Bronchial epithelial cell (primary cell): ENCODE measurements at regions not wholly inside any gene's neighbourhood (a gene's known extent, or its start where the extent isn't known, plus 50 kb on each side); places are given as distances from the start of the nearest gene placed in this dataset.

ENCODE experiments used
- DNase-seq: peaks from one replicate; pipeline ENCODE4 v3.0.0-alpha.2; 2010; ENCODE audit warnings: low read depth
- FAIRE-seq: peaks from 2 replicates; lab custom pipeline; 2011; peaks lifted over from hg19 to GRCh38; lab: Jason Lieb, UNC
- H3K27me3 ChIP-seq: 2 replicates; pipeline ENCODE4 v1.5.1; 2011; ENCODE audit warnings: low read length; ENCODE audit not compliant: control insufficient read depth, insufficient read depth
- H3K36me3 ChIP-seq: 2 replicates; pipeline ENCODE4 v1.5.1; 2011; ENCODE audit warnings: low read length; ENCODE audit not compliant: control insufficient read depth, insufficient read depth
- H3K4me3 ChIP-seq: 2 replicates; pipeline ENCODE4 v1.5.1; 2011; ENCODE audit warnings: mild to moderate bottlenecking, low read depth, low read length, control low read depth
- CTCF ChIP-seq: IDR thresholded peaks from 2 replicates; pipeline ENCODE4 v1.5.1; 2011; ENCODE audit warnings: mild to moderate bottlenecking, moderate library complexity, low read length, control low read depth, inconsistent platforms; ENCODE audit not compliant: insufficient read depth, severe bottlenecking

- TF ChIP-seq CTCF: no peak
- no peaks in the 10 kb centered on the region for H3K36me3 ChIP-seq
- H3K27me3 ChIP-seq: no peaks in the 10 kb centered on the region
- DNase-seq (no peak), FAIRE-seq (no peak)
- H3K4me3 ChIP-seq: no peak overlapping the region
Measured at GRCh38 chrX:44698357-44698756, 145.5 kb upstream of the DUSP21 start.

DNA sequence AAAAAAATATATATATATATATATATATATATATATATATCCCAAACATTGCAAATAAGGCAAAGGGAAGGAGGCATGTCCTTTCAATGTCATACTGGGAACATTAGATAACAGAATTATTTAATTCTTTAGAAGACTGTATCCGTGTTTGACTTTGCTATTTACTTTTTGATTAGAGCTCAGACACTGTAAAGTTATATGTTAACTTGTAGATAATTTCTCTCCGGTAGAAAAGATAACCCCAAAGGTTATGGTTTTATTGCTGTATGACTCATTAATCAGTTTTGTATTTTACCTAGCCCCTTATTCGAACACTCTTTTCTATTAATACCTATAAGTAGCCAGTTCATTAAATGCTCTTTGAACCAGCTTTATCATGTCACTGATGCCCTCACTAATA, 150.6 kb upstream of the DUSP21 start:
- Histone ChIP-seq H3K36me3 (no peaks in the 10 kb centered on the region), H3K27me3 (no peaks in the 10 kb centered on the region), H3K4me3 (no peak overlapping the region)
- no peak for TF ChIP-seq CTCF
- FAIRE-seq (no peak), DNase-seq (no peak)

DNA sequence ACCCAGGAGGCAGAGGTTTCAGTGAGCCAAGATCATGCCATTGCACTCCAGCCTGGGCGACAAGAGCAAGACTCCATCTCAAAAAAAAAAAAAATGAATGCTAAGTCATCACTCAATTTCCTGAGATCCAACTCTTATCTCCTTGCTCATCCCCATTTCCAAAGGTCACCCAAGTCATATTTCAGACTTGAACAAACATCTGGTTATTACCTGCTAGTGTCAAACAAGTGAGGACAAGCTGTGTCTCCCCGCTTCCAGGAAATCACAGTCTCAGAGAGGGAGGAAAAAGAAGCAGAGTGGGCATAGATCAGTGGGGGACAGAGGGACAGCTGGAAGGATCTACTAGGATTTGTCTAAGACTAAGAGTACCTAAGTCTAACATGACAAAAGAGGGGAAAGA, 147.5 kb upstream of the FUNDC1 start:
- FAIRE-seq (no peak), DNase-seq (no peak)
- H3K27me3 ChIP-seq: no peaks in the 10 kb centered on the region
- no peak overlapping the region for H3K4me3 ChIP-seq
- no peaks in the 10 kb centered on the region for H3K36me3 ChIP-seq
- no peak for TF ChIP-seq CTCF

- DNase-seq: peak; percentile 96
- no peak overlapping the region for H3K4me3 ChIP-seq
- no peaks in the 10 kb centered on the region for H3K27me3 ChIP-seq
- FAIRE-seq: peak; percentile 96
- no peaks in the 10 kb centered on the region for H3K36me3 ChIP-seq
- TF ChIP-seq CTCF: no peak
Measured at GRCh38 chrX:44675362-44676024, 132.8 kb upstream of the FUNDC1 start.

DNA sequence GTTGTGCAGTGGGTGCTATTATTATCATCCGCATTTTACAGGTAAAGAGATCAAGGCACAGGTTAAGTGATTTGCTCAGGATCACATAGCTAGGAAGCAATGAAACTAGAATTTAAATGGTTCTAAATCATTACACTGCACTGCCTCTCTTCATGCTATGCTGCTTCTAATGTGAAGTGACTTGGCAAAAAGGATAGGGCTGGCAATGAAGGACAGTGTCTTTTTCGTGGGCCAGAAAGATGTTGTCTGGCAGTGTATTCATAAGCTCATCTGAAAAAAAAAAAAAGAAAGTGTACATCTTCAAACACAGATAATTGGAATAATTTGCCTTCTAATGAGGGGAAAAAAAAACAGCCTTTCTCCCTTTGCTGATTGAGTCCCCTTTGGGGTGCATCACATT, 132.2 kb upstream of the FUNDC1 start:
- Histone ChIP-seq H3K27me3 (no peaks in the 10 kb centered on the region), H3K36me3 (no peaks in the 10 kb centered on the region), H3K4me3 (no peak overlapping the region)
- no peak for DNase-seq
- FAIRE-seq: no peak
- no peak for TF ChIP-seq CTCF

- peak; percentile 56 for DNase-seq
- no peak for FAIRE-seq
- no peak overlapping the region for H3K4me3 ChIP-seq
- H3K36me3 ChIP-seq: no peaks in the 10 kb centered on the region
- no peak for TF ChIP-seq CTCF
- H3K27me3 ChIP-seq: no peaks in the 10 kb centered on the region
Measured at GRCh38 chrX:44669626-44670025, 127.0 kb upstream of the FUNDC1 start.
